LNCaP clone FGC (cell line): ENCODE measurements at regions not wholly inside any gene's neighbourhood (a gene's known extent, or its start where the extent isn't known, plus 50 kb on each side); places are given as distances from the start of the nearest gene placed in this dataset.
A peak's percentile ranks its signal among the peaks of the same experiment; 100 is the strongest.

Source experiments
- DNase-seq: peaks from one replicate; pipeline ENCODE4 v3.0.0-alpha.2; 2011; ENCODE audit warnings: low read depth
- H3K4me3 ChIP-seq: 2 replicates; pipeline ENCODE4 v1.5.1; 2011; ENCODE audit warnings: mild to moderate bottlenecking, low read depth, low read length, control low read depth
- CTCF ChIP-seq: IDR thresholded peaks from 2 replicates; pipeline ENCODE4 v1.5.1; 2012; ENCODE audit warnings: mild to moderate bottlenecking; ENCODE audit not compliant: control insufficient read depth, insufficient read depth; ENCODE audit errors: extremely low read depth

DNA sequence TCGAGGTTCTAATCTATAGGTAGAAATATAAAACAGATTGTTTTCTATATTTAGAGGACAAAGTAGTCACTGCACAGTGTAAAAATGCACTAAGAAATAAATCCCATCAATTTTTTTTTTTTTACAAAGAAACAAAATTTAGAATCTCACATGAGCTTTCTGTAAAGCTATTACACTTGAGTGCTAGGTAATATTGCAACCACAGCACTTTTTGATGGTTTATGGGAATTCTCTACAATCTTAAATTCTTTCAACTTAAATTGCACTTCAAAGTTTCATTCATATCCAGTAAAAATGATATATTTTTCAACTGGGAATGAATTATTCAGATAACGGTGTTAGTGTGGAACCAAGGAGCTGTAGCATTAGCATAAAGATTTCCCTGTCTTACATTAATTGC is 1035.4 kb downstream of the SQOR start:
- no peak overlapping the region for H3K4me3 ChIP-seq
- no peak for DNase-seq
- no peak for TF ChIP-seq CTCF

DNA sequence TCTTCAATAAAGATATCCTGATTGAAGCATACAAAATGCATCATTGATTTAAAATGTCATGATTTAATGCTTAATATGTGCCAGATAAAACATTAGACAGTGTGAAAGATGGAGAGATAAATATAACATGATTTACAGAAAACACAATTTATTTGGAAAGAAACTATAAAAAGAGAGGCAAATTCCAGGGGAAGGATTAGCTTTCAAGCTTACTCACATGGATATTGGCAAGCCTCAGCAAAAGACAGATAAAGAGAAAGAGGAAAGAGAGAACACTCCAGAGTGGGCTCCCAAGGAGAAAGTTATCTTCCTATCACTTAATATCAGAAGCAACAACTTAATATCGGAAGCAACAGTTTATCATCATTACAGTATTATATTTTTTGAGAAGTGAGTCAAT is 1036.5 kb downstream of the SQOR start:
- no peak for TF ChIP-seq CTCF
- H3K4me3 ChIP-seq, result no peak overlapping the region
- no peak for DNase-seq

GRCh38 chr15:46672041-46672440 is 1037.2 kb downstream of the SQOR start:
- no peak for TF ChIP-seq CTCF
- DNase-seq, result no peak

GRCh38 chr15:46676233-46677206 is 1040.8 kb upstream of the SEMA6D start:
- no peak for DNase-seq
- H3K4me3 ChIP-seq, result no peak overlapping the region
- no peak for TF ChIP-seq CTCF

More at GRCh38 chr15:46672041-46672440, 1037.2 kb downstream of the SQOR start:
- no peak overlapping the region for H3K4me3 ChIP-seq

DNA sequence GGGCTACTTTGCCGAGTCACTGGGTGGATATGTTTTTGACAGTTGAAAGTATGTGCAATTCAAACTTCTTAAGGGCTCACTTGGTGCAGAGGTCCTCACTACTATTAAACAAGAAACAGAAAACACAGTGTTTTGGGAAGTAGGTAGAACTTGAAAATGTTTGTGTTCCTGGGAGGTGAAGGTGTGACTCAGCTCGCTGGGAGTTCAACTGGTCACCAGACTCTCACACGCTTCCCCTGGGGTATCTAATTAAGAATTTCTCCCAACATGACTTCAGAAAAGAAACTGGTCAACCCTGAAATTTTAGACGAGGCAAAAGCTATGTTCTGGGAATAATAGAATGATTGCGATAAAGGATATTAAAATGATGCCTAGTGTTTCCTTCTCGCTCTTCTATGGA is 1039.8 kb upstream of the SEMA6D start:
- H3K4me3 ChIP-seq, result no peak overlapping the region
- no peak for DNase-seq
- no peak for TF ChIP-seq CTCF

- TF ChIP-seq CTCF, result no peak
- DNase-seq, result peak; percentile 69
- no peak overlapping the region for H3K4me3 ChIP-seq
These were observed 1035.4 kb upstream of the SEMA6D start for GRCh38 chr15:46681901-46682300.
